Endodermal cell (in vitro differentiated cells): ENCODE measurements at regions not wholly inside any gene's neighbourhood (a gene's known extent, or its start where the extent isn't known, plus 50 kb on each side); places are given as distances from the start of the nearest gene placed in this dataset.

Experiments used
- DNase-seq: peaks from one replicate; pipeline ENCODE4 v3.0.0-alpha.2; 2017
- H3K27ac ChIP-seq: 2 replicates; pipeline ENCODE4 v1.5.1; 2013; ENCODE audit warnings: mild to moderate bottlenecking, low read depth, low read length, moderate library complexity
- H3K27me3 ChIP-seq: 2 replicates; pipeline ENCODE4 v1.6.1; 2013; ENCODE audit warnings: mild to moderate bottlenecking, low read length, moderate library complexity; ENCODE audit not compliant: insufficient read depth, control insufficient read depth, poor library complexity, severe bottlenecking
- H3K36me3 ChIP-seq: 2 replicates; pipeline ENCODE4 v1.7.0; 2013; ENCODE audit warnings: mild to moderate bottlenecking, low read length, moderate library complexity; ENCODE audit not compliant: control insufficient read depth, insufficient read depth
- H3K4me1 ChIP-seq: one replicate; pipeline ENCODE4 v1.7.0; 2013; ENCODE audit warnings: low read length; ENCODE audit not compliant: control insufficient read depth, insufficient read depth
- H3K4me3 ChIP-seq: 2 replicates; pipeline ENCODE4 v1.5.1; 2013; ENCODE audit warnings: mild to moderate bottlenecking, low read length, moderate library complexity
- H3K9ac ChIP-seq: 2 replicates; pipeline ENCODE4 v1.6.1; 2013; ENCODE audit warnings: mild to moderate bottlenecking, low read length, moderate library complexity; ENCODE audit not compliant: poor library complexity, severe bottlenecking; ENCODE audit errors: extremely low read depth
- H3K9me3 ChIP-seq: 2 replicates; pipeline ENCODE4 v1.6.1; 2013; ENCODE audit warnings: mild to moderate bottlenecking, low read length, moderate library complexity; ENCODE audit not compliant: control insufficient read depth
- H3K27ac Mint-ChIP-seq: 2 replicates; pipeline ENCODE4 v1.8.0; 2020; ENCODE audit warnings: mixed read lengths
- H3K27me3 Mint-ChIP-seq: 2 replicates; pipeline ENCODE4 v1.8.0; 2021; ENCODE audit warnings: mild to moderate bottlenecking, mixed read lengths; ENCODE audit not compliant: insufficient read depth
- H3K36me3 Mint-ChIP-seq: 2 replicates; pipeline ENCODE4 v1.8.0; 2020; ENCODE audit warnings: low read depth, mixed read lengths
- H3K4me1 Mint-ChIP-seq: 2 replicates; pipeline ENCODE4 v1.8.0; 2020; ENCODE audit warnings: mixed read lengths
- H3K4me3 Mint-ChIP-seq: 2 replicates; pipeline ENCODE4 v1.8.0; 2020; ENCODE audit warnings: mild to moderate bottlenecking, moderate library complexity, mixed read lengths
- H3K9me3 Mint-ChIP-seq: 2 replicates; pipeline ENCODE4 v1.8.0; 2020; ENCODE audit warnings: mild to moderate bottlenecking, mixed read lengths
- WGBS, 2 experiments: methylation state at CpG; one replicate each; pipeline versions ENCODE4 v1.1.5 to v1.1.7; 2013; ENCODE audit warnings: missing lambda C conversion rate in 2 of 2, mixed read lengths in 1 of 2; ENCODE audit not compliant: insufficient coverage in 1 of 2, insufficient read length in 1 of 2; 5-methylcytosine and 5-hydroxymethylcytosine counted together
- TF ChIP-seq, protein P1 (sequence below): fragments of 200-600 bp; sonication (generic); conservative IDR thresholded peaks from 2 replicates; pipeline ENCODE4 v1.5.0; 2021; ENCODE audit warnings: antibody characterized with exemption, mild to moderate bottlenecking

DNA sequence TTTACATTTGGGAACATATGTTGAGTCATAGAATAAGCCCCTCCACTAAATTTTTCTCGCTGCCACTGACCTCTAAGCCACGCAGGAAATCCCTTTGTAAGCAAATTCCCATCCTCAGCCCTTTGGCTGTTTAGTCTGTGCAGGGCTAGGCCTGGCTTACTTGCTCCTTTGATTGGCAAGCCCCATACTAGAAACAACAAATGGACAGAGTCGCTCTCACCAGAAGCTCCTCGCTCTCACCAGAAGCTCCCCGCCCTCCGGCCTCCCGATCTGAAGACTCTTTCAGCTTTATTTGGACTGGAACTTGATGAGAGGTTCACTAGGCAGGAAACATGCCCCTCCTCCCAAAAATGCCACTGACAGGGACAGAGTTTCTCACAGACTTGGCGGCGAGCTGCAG, 149.2 kb upstream of the EXOC2 start:
- Mint-ChIP-seq H3K4me1 (no peaks in the 10 kb centered on the region), H3K36me3 (no peaks in the 10 kb centered on the region), H3K27me3 (peaks cover 11% of the 10 kb centered on the region), H3K9me3 (peaks cover 12% of the 10 kb centered on the region), H3K27ac (no peak overlapping the region), H3K4me3 (no peak overlapping the region)
- Histone ChIP-seq H3K27me3 (peaks cover 11% of the 10 kb centered on the region), H3K4me3 (no peak overlapping the region), H3K36me3 (no peaks in the 10 kb centered on the region), H3K27ac (no peak overlapping the region), H3K4me1 (no peaks in the 10 kb centered on the region), H3K9ac (no peak overlapping the region), H3K9me3 (peaks cover 4% of the 10 kb centered on the region)
- DNase-seq = no peak
- TF ChIP-seq, protein P1, sequence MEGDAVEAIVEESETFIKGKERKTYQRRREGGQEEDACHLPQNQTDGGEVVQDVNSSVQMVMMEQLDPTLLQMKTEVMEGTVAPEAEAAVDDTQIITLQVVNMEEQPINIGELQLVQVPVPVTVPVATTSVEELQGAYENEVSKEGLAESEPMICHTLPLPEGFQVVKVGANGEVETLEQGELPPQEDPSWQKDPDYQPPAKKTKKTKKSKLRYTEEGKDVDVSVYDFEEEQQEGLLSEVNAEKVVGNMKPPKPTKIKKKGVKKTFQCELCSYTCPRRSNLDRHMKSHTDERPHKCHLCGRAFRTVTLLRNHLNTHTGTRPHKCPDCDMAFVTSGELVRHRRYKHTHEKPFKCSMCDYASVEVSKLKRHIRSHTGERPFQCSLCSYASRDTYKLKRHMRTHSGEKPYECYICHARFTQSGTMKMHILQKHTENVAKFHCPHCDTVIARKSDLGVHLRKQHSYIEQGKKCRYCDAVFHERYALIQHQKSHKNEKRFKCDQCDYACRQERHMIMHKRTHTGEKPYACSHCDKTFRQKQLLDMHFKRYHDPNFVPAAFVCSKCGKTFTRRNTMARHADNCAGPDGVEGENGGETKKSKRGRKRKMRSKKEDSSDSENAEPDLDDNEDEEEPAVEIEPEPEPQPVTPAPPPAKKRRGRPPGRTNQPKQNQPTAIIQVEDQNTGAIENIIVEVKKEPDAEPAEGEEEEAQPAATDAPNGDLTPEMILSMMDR = no peak
- 86 to 89% methylated on average over 4 to 9 of the region's 9 CpGs for WGBS, 2 experiments

DNA sequence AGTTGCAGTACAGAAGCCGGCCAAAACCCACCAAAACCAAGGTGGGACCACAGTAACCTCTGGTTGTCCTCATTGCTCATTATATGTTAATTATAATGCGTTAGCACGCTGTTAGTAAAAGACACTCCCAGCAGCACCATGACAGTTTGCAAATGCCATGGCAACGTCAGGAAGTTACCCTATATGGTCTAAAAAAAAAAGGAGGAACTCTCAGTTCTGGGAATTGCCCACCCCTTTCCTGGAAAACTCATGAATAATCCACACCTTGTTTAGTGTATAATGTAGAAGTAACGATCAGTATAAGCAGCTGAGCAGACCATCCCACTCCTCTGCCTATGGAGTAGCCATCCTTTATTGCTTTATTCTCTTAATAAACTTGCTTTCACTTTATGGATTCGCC, 148.6 kb upstream of the EXOC2 start:
- no peaks in the 10 kb centered on the region for H3K4me1 Mint-ChIP-seq
- H3K4me1 ChIP-seq = no peaks in the 10 kb centered on the region
- peaks cover 7% of the 10 kb centered on the region for H3K27me3 Mint-ChIP-seq
- H3K9ac ChIP-seq = no peak overlapping the region
- H3K9me3 Mint-ChIP-seq = peaks cover 12% of the 10 kb centered on the region
- H3K9me3 ChIP-seq = peaks cover 4% of the 10 kb centered on the region
- WGBS, 2 experiments = 93 to 96% methylated on average over 2 to 6 of the region's 6 CpGs
- H3K27me3 ChIP-seq = peaks cover 6% of the 10 kb centered on the region
- H3K4me3 ChIP-seq = no peak overlapping the region
- no peak overlapping the region for H3K27ac Mint-ChIP-seq
- H3K4me3 Mint-ChIP-seq = no peak overlapping the region
- no peak for DNase-seq
- TF ChIP-seq, protein P1 = no peak
- H3K27ac ChIP-seq = no peak overlapping the region
- H3K36me3 ChIP-seq = no peaks in the 10 kb centered on the region
- H3K36me3 Mint-ChIP-seq = no peaks in the 10 kb centered on the region

DNA sequence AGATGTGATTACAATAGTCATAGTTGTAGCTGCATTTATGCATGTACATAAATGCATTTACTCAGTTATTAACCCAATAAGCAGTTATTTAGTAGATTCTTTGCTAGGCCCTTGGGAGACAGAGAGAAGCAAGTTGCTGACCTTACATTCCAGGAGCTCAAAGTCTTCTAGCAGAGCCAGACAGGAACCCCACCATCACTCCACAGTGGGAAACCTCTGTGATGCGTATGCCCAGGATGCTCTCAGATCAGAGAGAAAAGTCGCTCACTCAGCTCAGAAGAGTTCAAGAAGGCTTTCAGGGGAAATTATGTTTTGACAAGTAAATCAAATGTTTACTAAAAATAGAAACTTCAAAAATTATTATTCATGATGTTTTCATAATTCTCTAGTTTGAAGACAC, 146.3 kb upstream of the EXOC2 start:
- H3K4me1 Mint-ChIP-seq = no peaks in the 10 kb centered on the region

More for the DNA sequence above, 146.3 kb upstream of the EXOC2 start:
- no peak overlapping the region for H3K9ac ChIP-seq
- Mint-ChIP-seq H3K36me3 (no peaks in the 10 kb centered on the region), H3K27ac (no peak overlapping the region), H3K4me3 (no peak overlapping the region), H3K9me3 (peaks cover 16% of the 10 kb centered on the region), H3K27me3 (no peaks in the 10 kb centered on the region)
- no peak overlapping the region for H3K4me3 ChIP-seq
- no peaks in the 10 kb centered on the region for H3K27me3 ChIP-seq
- no peaks in the 10 kb centered on the region for H3K36me3 ChIP-seq
- 94% methylated on average over 2 of the region's 2 CpGs; no CpG with 5 or more reads in 1 of the 2 experiments for WGBS, 2 experiments
- peaks cover 4% of the 10 kb centered on the region for H3K9me3 ChIP-seq
- TF ChIP-seq, protein P1 = no peak
- DNase-seq = no peak
- no peak overlapping the region for H3K27ac ChIP-seq
- H3K4me1 ChIP-seq = no peaks in the 10 kb centered on the region
